Fibroblast of lung (primary cell): ENCODE measurements at regions not wholly inside any gene's neighbourhood (a gene's known extent, or its start where the extent isn't known, plus 50 kb on each side); places are given as distances from the start of the nearest gene placed in this dataset.

ENCODE experiments used
- CTCF ChIP-seq, 2 donors: IDR thresholded peaks in 1 of 2; conservative IDR thresholded peaks in 1 of 2; 1 replicate in 1 of 2; 2 replicates in 1 of 2; pipeline ENCODE4 v1.5.1; 2011 to 2012; ENCODE audit warnings: low read length in 2 of 2, control low read depth in 1 of 2, inconsistent platforms in 1 of 2, low read depth in 1 of 2, mild to moderate bottlenecking in 1 of 2
- EZH2 ChIP-seq: IDR thresholded peaks from 2 replicates; pipeline ENCODE4 v1.5.1; 2012; ENCODE audit warnings: low read length, control low read depth, mild to moderate bottlenecking; ENCODE audit errors: missing control alignments

- TF ChIP-seq CTCF (conservative IDR thresholded peaks at IDR 0.05 in 1 of 2, IDR thresholded peaks at IDR 0.05 in 1 of 2; ENCODE audit: low read depth in 1 of 2, low read length in 2 of 2) (no peak), EZH2 (no peak)
These were observed 499.0 kb downstream of the RWDD3 start for GRCh38 chr1:95733031-95733430.
